Endothelial cell of umbilical vein (primary cell): ENCODE measurements at regions not wholly inside any gene's neighbourhood (a gene's known extent, or its start where the extent isn't known, plus 50 kb on each side); places are given as distances from the start of the nearest gene placed in this dataset.

ENCODE experiments used
- BruUV-seq: library from RNA; stranded (reverse); fragments of 400-500 nt; replicated peaks from 2 replicates; lab custom pipeline; 2021; lab: Mats Ljungman, UMichigan
- CTCF ChIA-PET: fragments of 300-600, 350-600 bp; sonication (Branson Sonifier 250); formaldehyde crosslinking; loops from one replicate; lab custom pipeline; 2021; ENCODE audit warnings: antibody characterized with exemption, inconsistent platforms; lab: Charles Lee
- POLR2A ChIA-PET: fragments of 300-600, 350-600 bp; sonication (Branson Sonifier 250); formaldehyde crosslinking; loops from one replicate; lab custom pipeline; 2021; ENCODE audit warnings: antibody characterized with exemption, inconsistent platforms; lab: Charles Lee
- DNase-seq: peaks from one replicate; pipeline ENCODE4 v3.0.0-alpha.2; 2011; ENCODE audit warnings: low read depth, low spot score
- FAIRE-seq: peaks from 2 replicates; lab custom pipeline; 2011; peaks lifted over from hg19 to GRCh38; lab: Jason Lieb, UNC
- H2AFZ ChIP-seq: 2 replicates; pipeline ENCODE4 v1.6.0; 2012; ENCODE audit warnings: low read depth, low read length, control low read depth, inconsistent platforms
- H3K27ac ChIP-seq: 2 replicates; pipeline ENCODE4 v1.5.1; 2011; ENCODE audit warnings: low read depth, mild to moderate bottlenecking, control low read depth, low read length, moderate library complexity; ENCODE audit not compliant: insufficient read depth
- H3K27me3 ChIP-seq, 2 experiments: 2 replicates each; pipeline versions ENCODE4 v1.6.0 to v1.6.1; 2011; ENCODE audit warnings: low read length in 2 of 2, mixed read lengths in 1 of 2; ENCODE audit not compliant: control insufficient read depth in 2 of 2, insufficient read depth in 2 of 2
- H3K36me3 ChIP-seq, 2 experiments: 2 replicates in 1 of 2; 3 replicates in 1 of 2; pipeline ENCODE4 v1.5.1; 2011; ENCODE audit warnings: low read length in 2 of 2, mild to moderate bottlenecking in 1 of 2, moderate library complexity in 1 of 2; ENCODE audit not compliant: control insufficient read depth in 2 of 2, insufficient read depth in 2 of 2; ENCODE audit errors: extremely low read depth in 1 of 2
- H3K4me1 ChIP-seq: 3 replicates; pipeline ENCODE4 v1.5.1; 2011; ENCODE audit warnings: mild to moderate bottlenecking, low read length; ENCODE audit not compliant: control insufficient read depth, insufficient read depth; ENCODE audit errors: extremely low read depth
- H3K4me2 ChIP-seq: 2 replicates; pipeline ENCODE4 v1.6.1; 2011; ENCODE audit warnings: low read length, control low read depth, mixed read lengths; ENCODE audit not compliant: insufficient read depth
- H3K4me3 ChIP-seq, 3 experiments: fragments of 200-600 bp in 1 of 3; sonication (generic), shearing (Covaris generic) in 1 of 3; replicated peaks in 1 of 3; 2 replicates each; pipeline ENCODE4 v1.5.1; 2011 to 2016; ENCODE audit warnings: control low read depth in 3 of 3, low read length in 3 of 3, mild to moderate bottlenecking in 2 of 3, inconsistent platforms in 1 of 3, low read depth in 1 of 3, moderate library complexity in 1 of 3; ENCODE audit not compliant: insufficient read depth in 1 of 3
- H3K79me2 ChIP-seq: 2 replicates; pipeline ENCODE4 v1.6.0; 2012; ENCODE audit warnings: low read length, inconsistent platforms; ENCODE audit not compliant: control insufficient read depth, insufficient read depth
- H3K9ac ChIP-seq: replicated peaks from 2 replicates; pipeline ENCODE3; 2011; ENCODE audit warnings: low read length, control low read depth; ENCODE audit not compliant: insufficient read depth; ENCODE audit errors: extremely low read depth
- H3K9me1 ChIP-seq: replicated peaks from 3 replicates; pipeline ENCODE4 v1.6.0; 2011; ENCODE audit warnings: mild to moderate bottlenecking, low read length; ENCODE audit not compliant: control insufficient read depth, insufficient read depth; ENCODE audit errors: extremely low read depth
- H3K9me3 ChIP-seq: replicated peaks from 2 replicates; pipeline ENCODE4 v1.5.1; 2012; ENCODE audit warnings: low read length, inconsistent platforms; ENCODE audit not compliant: control insufficient read depth, insufficient read depth
- H4K20me1 ChIP-seq: replicated peaks from 2 replicates; pipeline ENCODE3; 2011; ENCODE audit warnings: mild to moderate bottlenecking, low read length; ENCODE audit not compliant: control insufficient read depth, insufficient read depth; ENCODE audit errors: extremely low read depth
- CTCF ChIP-seq, 2 donors: IDR thresholded peaks; 1 replicate in 1 of 2; 2 replicates in 1 of 2; pipeline ENCODE4 v1.5.1; 2011; ENCODE audit warnings: low read length in 2 of 2, mild to moderate bottlenecking in 2 of 2, moderate library complexity in 2 of 2, control low read depth in 1 of 2, inconsistent platforms in 1 of 2, low read depth in 1 of 2; ENCODE audit not compliant: insufficient read depth in 1 of 2; ENCODE audit errors: extremely low read depth in 1 of 2
- EZH2 ChIP-seq: IDR thresholded peaks from 2 replicates; pipeline ENCODE4 v1.6.1; 2012; ENCODE audit warnings: borderline replicate concordance, low read depth, mild to moderate bottlenecking, moderate library complexity, low read length, inconsistent platforms; ENCODE audit not compliant: severe bottlenecking
- FOS ChIP-seq: IDR thresholded peaks from 2 replicates; pipeline ENCODE4 v1.6.1; 2011; ENCODE audit warnings: mild to moderate bottlenecking, low read length, moderate library complexity, borderline replicate concordance; ENCODE audit not compliant: insufficient read depth
- GATA2 ChIP-seq: IDR thresholded peaks from 2 replicates; pipeline ENCODE4 v1.7.0; 2011; ENCODE audit warnings: low read depth, mild to moderate bottlenecking, moderate library complexity, mixed read lengths, low read length; ENCODE audit not compliant: insufficient read length, insufficient read depth
- JUN ChIP-seq: IDR thresholded peaks from 2 replicates; pipeline ENCODE4 v1.6.1; 2011; ENCODE audit warnings: borderline replicate concordance, low read depth; ENCODE audit not compliant: insufficient read length, insufficient read depth
- MYC ChIP-seq: IDR thresholded peaks from one replicate; pipeline ENCODE4 v1.6.1; 2011; ENCODE audit warnings: mild to moderate bottlenecking, low read depth, low read length
- POLR2A ChIP-seq: IDR thresholded peaks from 2 replicates; pipeline ENCODE4 v1.6.1; 2012; ENCODE audit warnings: low read depth, mild to moderate bottlenecking, control low read depth, low read length
- POLR2AphosphoS5 ChIP-seq: IDR thresholded peaks from 2 replicates; pipeline ENCODE4 v1.6.1; 2012; ENCODE audit warnings: low read depth, mild to moderate bottlenecking, control low read depth, low read length, moderate library complexity; ENCODE audit not compliant: insufficient read depth
- dilution Hi-C: fragments of 300-500 bp; cut with MboI; formaldehyde crosslinking; loops from one replicate; pipeline ENCODE4 v1.15.0; 2019; ENCODE audit warnings: low sequenced_read_pairs; ENCODE audit not compliant: extremely low pct_ligation_motif_present
- intact Hi-C: fragments of 100-400 bp; cut with micrococcal nuclease; formaldehyde crosslinking; loops from one replicate; pipeline ENCODE4 v1.10.0; 2022
- TF ChIP-seq, protein P1 (sequence below): IDR thresholded peaks from 2 replicates; pipeline ENCODE4 v1.6.1; 2011; ENCODE audit not compliant: insufficient read depth, insufficient read length

DNA sequence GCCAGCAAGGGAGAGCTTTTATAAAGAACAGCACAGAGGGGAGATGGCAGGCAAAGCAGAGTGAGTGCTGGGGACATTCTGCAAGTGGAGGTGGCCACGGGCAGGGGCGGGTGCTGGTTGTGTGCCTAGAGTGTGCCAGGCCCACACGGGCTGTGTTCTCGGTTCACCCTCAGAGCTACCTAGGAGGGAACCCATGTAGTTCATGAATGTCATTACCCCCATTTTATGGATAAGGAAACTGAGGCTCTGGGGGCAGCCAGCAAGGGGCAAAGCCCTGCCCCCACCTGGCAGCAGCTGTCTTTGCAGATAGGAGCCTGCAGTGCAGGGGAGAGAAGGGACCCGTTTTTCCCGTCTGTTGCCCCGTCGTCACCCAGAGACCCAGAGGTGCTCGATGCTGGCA lies 85.2 kb upstream of the NCOR2 start:
- POLR2A ChIA-PET = no interaction called here

More for the DNA sequence above, 85.2 kb upstream of the NCOR2 start:
- Histone ChIP-seq H4K20me1 (no peaks in the 10 kb centered on the region), H3K27me3 (no peaks in the 10 kb centered on the region), H3K9me1 (no peaks in the 10 kb centered on the region), H3K4me1 (peaks cover 51% of the 10 kb centered on the region), H3K9ac (no peak overlapping the region), H3K4me2 (no peak overlapping the region), H3K4me3 (no peak overlapping the region), H3K9me3 (no peaks in the 10 kb centered on the region), H2AFZ (no peak overlapping the region), H3K27ac (peak overlapping the region; percentile 69), H3K79me2 (no peaks in the 10 kb centered on the region), H3K36me3 (no peaks in the 10 kb centered on the region)
- dilution Hi-C loops = no loop called here
- TF ChIP-seq JUN = no peak
- no peak for TF ChIP-seq EZH2
- TF ChIP-seq FOS = no peak
- no peak for TF ChIP-seq POLR2A
- TF ChIP-seq, protein P1, sequence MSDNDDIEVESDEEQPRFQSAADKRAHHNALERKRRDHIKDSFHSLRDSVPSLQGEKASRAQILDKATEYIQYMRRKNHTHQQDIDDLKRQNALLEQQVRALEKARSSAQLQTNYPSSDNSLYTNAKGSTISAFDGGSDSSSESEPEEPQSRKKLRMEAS = no peak
- no peak for TF ChIP-seq GATA2
- no peak for TF ChIP-seq CTCF (IDR thresholded peaks at IDR 0.05; ENCODE audit: extremely low read depth in 1 of 2, insufficient read depth in 1 of 2, low read depth in 1 of 2, low read length in 2 of 2)
- TF ChIP-seq POLR2AphosphoS5 = no peak
- TF ChIP-seq MYC = no peak
- CTCF ChIA-PET = interaction anchor here (1.6 to 3.2 kb wide), 4 partner anchors 12 to 119 kb away, joined by 4 to 13 read pairs (median 9); no protein-coding TSS in a partner anchor
- FAIRE-seq (no peak), DNase-seq (no peak)
- intact Hi-C loops = loop anchor here (1.0 to 5.0 kb wide), 2 partner anchors 45 to 94 kb away; no protein-coding TSS in a partner anchor
- no TSS peak for BruUV-seq
